DMS53 treated with DMSO at 0.1 percent for 48 hours (cell line): ENCODE measurements at regions not wholly inside any gene's neighbourhood (a gene's known extent, or its start where the extent isn't known, plus 50 kb on each side); places are given as distances from the start of the nearest gene placed in this dataset.
"Not testable (repeated sequence)": the region's sequence is repeated elsewhere in the genome, so short reads cannot be mapped to it uniquely, and the experiment has no call there.

Experiments
- DNase-seq: peaks from one replicate; lab custom pipeline; 2025; ENCODE audit not compliant: unreplicated experiment; lab: John Stamatoyannopoulos, UW

DNA sequence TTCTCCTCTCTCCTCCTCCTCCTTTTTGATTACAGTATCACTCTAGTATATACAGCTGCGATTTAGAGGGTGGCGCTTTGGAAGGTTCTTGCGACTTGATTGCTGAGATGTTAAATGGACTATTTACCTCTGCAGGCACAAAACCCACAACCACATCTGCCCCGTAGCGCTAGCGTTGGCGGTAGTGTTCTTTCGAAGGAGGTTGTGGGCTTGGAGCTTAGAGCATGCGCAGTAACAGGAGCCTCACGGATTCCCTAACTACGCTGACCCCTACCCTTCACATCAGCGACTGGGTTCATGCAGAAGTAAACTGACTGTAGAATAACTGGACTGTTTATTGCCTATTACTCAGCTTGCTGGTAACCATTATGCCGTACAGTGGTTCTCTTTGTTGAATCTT is 58.0 kb downstream of the CGGBP1 start:
- no peak for DNase-seq

DNA sequence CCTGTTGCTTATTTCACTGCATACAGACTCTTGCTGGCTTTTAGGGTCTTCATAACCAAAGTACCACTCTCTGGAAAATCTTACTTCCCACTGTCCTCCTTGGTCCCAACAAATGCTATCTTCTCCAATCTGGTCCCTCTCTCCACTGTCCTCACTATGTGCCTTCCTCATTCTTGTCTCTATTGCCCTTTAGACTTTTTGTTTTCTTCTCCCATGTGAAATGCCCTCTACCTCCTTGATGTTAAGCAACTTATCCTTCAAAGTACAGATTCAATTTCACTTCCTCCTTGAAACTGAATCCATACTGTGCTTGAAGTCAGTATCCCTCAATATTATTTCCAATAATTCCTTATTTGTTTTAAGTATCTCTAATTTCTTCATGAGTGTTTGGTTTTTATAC is 60.8 kb downstream of the CGGBP1 start:
- no peak for DNase-seq

DNA sequence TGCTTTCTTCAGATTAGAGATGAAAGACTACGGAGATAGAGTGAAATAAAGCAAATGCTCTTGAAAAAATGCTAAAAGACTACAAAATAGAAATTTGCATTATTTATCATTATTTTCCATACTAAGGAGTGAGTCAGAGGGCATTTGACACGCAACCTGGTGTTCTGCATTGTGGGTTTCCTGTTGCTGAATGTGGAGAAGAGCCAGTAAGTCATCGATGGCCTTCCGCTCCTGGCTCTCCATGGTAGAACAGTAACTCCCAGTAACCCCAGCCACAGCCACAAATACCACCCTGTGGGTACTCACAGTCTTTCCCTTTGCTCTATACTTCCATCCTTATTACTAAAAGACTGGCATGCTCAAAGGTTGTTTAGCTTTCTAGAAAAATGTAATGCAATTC is 61.5 kb downstream of the CGGBP1 start:
- DNase-seq, result no peak

DNA sequence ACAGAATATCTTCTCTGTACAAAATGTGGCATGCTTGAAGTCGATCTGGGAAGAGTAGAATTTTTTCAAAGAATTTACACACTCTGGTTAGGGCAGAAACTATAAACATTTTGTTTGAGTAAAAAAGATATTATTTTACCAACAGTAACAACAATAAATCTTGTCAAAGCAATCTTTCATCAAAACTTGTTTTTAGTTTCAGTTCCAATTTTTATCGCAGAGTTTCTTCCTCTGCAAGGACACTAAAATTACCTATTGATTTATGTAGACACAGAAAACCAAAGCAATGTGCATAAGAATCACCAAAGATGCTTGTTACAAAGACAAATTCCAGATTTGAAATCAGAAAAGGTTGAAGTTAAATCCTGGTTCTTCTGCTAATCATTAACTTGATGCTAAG is 61.9 kb downstream of the CGGBP1 start:
- DNase-seq, result no peak

DNA sequence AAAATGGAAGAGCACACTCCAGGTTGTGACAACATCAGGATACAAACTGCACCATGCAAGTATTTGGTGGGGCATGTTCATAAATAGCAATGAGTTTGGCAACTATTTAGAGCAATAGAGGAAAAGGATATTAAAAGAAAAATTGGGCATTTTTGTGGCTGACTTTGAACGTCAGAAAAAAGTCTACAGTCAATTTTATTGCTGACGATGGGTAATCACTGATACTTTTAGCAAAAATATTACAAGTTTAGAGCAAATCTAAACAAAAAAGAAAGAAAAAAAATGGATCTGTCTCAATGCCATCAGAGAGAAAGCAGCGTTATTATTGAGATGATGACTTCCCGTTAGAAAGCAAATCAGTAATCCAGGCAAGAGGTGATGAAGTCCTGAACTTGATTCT is 65.2 kb downstream of the CGGBP1 start:
- DNase-seq, result no peak

DNA sequence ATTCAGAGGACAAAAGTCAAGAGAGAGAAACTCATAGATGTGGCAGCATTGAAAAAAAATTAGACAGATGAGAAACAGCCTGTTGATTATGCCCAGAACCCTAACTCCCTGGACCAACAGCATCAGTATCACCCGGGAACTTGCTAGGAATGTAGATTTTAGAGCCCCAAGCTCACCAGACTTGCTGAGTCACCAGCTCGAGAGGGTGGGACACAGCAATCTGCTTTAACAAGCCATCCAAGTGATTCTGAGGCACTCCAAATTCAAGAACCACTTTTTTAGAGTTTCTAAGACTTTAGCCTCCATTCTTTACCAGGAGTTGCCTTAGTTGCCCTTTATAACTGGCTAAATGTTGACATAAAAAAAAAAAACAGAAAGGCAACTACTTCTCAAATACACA is 70.9 kb downstream of the CGGBP1 start:
- no peak for DNase-seq

DNA sequence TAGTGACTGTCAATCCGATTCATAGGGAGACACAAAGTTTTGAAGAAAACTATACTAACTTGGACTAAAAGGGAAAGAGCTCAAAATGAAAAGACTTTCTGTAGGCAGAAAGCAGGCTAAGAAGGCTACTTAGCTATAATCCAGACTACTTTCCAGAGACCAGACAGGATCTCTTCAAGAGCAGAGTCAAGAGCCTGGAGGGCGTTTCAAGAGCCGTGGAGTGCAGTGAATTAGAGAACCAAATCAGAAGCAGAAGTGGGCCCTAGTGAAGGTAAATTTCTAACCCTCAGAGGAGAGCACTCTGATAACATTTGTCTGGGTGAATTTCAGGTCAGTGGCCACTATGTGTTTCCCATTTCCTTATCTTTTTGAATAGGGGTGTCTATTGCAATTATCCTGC is 76.4 kb downstream of the CGGBP1 start:
- DNase-seq, result no peak

DNA sequence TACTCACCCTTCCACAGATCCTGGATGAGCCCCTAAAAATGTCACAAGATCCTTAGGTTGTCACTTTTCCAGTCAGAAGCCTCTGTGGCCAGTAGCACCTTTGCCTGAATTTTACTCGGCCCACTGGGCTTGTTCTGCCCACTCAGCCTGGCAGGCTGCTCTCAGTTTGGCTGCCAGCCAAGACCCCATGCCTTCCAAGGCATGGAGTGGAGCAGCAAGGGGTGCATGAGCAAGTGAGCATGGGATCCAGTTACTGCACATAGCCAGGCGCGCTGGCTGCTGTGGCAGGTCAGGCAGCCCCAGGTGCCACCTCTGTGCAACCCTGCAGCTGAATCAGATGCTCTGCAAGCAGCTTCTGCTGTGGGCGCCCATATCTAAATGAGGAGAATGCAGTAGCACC is 79.3 kb downstream of the CGGBP1 start:
- DNase-seq, result no peak

DNA sequence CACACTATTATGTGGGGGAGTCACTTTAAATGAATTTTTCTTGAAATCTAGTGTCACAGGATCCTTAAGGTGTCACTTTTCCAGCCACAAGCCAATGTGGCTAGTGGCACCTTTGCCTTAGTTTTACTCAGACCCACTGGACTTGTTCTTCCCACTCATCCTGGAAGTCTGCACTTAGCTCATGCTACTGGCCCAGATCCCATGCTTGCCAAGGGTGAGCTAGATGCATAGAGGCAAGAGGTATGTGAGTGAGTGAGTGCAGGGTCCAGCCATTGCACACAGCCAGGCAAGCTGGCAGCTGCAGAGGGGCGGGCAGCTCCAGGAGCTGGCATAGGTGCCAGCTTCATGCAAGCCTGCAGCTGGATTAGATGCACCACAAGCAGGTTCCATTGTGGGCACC is 81.0 kb downstream of the CGGBP1 start:
- DNase-seq, result no peak

DNA sequence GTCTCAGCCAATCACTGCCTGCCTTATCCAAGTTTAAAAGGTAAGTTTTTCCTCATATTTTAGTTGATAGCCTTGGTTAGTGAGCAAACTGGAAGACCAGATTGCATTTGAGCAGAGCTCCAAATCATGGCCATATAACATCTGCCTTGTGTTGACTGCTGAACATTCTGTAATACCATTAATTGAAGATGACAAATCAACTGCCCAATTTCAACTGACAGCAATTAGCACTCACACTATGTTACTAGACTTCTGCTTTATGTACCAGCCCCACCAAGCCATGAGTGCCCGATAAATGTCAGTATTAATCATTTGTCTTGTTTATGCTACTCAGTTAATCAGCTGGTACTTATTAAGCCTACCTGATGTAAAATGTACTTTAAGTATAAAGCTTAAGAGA is 83.1 kb downstream of the CGGBP1 start:
- no peak for DNase-seq

DNA sequence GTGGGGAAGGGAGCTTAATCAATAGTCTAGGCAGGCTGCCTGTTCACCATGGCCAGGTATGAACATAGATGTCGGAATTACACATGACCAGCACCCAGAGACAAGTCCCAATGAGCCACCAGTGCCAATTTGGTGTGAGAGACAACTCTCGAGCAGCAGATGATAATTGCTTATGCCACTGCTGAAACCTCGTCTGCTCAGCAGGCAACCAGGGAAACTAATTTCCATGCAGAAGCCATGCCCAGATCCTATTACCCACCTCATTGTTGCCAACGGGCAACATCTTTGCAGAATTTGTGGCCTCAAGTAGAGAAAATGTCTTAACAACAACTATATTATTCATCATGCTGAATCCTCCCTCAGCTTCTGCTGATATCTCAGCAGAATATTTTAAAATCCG is 84.9 kb downstream of the CGGBP1 start:
- no peak for DNase-seq

DNA sequence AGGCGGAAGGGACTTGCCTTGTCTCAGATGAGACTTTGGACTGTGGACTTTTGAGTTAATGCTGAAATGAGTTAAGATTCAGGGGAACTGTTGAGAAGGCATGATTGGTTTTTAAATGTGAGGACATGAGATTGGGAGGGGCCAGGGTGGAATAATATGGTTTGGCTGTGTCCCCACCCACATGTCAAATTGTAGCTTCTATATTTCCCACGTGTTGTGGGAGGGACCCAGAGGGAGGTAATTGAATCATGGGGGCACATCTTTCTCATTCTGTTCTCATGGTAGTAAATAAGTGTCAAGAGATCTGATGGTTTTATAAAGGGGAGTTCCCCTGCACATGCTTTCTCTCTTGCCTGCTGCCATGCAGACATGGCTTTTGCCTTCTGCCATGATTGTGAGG is 89.2 kb downstream of the CGGBP1 start:
- DNase-seq, result no peak

DNA sequence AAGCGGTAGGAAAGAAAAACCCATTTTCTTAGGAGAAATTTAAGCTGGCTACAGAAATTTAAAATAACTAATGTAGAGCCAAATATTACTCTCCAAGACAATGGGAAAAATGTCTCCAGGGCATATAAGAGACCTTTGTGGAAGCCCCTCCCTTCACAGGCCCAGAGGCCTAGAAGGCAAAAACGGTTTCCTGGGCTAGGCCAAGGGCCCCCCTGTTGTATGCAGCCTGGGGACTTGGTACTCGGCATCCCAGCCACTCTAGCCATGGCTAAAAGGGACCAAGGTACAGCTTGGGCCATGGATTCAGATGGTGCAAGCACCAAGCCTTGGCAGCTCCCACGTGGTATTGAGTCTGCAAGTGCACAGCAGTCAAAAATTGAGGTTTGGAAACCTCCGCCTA is 90.1 kb downstream of the CGGBP1 start:
- DNase-seq, result no peak

DNA sequence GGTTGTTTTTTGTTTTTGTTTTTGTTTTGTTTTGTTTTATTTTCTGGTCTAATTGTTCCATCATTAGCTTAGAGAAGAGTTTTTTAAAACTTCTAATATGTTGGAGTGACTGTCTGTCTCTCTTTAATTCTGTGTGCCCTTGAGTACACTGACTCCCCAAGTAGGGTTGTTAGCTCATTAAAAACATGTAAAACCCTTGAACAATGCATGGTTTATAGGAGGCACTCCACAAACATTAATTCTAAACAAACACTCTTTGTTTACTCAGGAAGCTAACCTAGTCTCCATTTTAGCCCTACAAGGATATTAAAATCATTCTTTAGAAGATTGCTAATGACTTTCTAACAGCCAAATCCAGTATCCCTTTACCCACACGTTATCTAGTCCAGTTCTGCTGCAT is 100.5 kb downstream of the CGGBP1 start:
- DNase-seq, result no peak

DNA sequence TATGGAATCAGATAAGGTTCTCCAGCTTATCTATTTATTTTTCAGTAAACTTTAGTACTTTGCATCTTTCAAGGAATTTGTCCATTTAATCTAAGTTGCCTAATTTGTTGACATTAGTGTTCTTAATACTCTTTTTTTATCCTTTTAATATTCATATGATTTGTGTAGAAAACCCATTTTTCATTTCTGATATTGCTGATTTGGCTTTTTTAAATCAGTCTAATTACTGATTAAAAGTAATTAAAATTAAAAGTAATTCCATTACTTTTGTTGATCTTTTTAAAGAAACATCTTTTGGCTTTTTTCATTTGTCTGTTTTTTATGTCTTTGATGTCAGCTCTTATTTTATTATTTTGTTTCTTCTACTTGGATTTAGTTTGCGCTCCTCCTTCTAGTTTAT is 101.2 kb downstream of the CGGBP1 start:
- no peak for DNase-seq

DNA sequence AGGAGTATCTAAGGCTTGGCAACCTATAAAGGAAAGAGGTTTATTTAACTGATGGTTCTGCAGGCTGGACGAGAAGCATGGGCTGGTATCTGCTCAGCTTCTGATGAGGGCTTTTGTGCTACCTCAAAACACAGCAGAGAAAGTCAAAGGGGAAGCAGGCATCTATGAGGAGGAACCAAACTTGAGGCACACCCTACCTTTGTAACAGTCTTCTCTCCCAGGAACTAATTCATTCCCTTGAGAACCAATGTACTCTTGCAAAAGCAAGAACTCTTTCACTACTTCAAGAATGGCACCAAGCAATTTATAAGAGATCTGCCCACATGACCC is 109.0 kb downstream of the CGGBP1 start:
- no peak for DNase-seq

DNA sequence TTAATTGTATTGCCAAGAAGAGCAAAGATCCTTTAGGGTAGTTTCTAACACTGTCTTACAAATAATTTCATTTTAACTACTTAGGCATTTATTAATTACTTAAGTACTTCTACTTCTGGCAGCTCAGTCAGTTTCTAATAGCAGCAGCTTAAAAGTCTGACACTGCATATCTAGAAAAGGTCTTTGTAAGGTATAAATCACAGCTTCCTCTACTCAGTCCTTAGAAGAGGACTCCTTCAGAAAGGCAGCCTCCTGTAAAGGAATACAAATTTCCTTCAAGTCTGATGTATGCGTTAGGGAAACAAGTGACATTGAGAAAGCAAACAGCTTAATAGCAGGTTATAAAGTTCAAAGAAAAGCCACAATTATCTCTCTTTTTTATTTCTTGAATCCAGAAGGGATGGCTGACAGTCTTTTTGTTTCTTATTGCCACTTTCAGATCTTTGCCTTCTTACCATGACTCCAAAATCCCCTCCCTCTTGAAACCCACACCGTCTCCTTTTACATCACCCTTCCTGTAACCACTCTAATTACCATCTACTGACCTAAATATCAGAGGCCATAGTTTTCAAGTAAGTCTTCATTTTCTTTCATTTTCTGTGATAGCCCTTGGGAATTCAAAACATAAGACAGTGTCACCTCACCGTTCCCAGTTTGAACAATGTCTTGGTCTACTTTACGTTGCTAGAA is 109.5 kb downstream of the CGGBP1 start:
- no peak for DNase-seq

DNA sequence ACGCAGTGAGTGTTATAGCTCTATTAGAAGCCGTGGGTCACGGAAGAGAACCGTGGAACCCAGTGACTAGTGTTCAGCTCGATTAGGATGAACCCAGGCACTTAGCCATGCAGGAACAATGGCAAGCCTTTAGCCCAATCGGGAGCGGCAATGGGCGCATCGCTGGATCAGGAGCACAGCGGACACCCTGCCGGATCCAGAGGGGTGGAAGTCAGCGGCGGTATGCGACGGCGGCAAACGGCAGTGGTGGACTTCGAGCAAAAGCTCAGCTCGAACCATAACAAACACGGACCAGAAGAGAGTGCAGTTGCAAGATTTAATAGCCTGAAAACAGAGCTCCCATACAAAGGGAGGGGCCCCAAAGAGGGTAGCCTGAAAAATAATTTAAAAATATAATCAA is 112.8 kb downstream of the CGGBP1 start:
- DNase-seq, result not testable (repeated sequence)

DNA sequence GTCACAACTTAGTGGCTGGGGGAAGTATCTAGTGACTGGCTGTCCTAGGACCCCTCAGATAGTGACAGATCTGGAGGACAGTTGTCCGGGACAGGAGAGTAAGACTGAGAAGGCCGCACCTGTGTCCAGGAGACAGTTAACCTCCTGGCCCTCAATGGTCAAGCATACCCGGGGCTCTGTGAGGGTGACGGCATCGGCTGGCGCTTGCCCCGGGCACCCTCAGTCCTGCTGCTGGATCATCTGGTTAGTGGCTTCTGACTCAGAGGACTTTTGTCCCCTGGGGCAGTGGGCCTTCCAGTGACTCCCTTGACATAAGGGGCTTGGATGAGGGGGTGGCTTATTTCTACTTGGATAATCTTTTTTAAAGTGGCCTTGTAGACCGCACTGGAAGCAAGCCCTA is 116.5 kb downstream of the CGGBP1 start:
- not testable (repeated sequence) for DNase-seq

DNA sequence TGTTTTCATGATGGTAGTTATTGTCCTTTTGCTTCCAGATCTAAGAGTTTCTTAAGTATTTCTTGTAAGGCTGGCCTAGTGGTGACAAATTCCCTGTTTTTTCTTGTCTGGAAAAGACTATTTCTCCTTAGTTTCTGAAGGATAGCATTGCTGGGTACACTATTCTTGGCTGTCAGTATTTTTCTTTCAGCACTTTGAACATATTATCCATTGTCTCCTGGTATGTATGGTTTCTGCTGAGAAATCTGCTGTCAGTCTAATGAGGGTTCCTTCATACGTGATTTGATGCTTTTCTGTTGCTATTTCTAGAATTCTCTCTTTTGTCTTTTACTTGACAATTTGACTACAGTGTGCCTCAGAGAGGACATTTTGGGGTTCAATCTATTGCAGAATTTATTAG is 134.3 kb downstream of the CGGBP1 start:
- no peak for DNase-seq

DNA sequence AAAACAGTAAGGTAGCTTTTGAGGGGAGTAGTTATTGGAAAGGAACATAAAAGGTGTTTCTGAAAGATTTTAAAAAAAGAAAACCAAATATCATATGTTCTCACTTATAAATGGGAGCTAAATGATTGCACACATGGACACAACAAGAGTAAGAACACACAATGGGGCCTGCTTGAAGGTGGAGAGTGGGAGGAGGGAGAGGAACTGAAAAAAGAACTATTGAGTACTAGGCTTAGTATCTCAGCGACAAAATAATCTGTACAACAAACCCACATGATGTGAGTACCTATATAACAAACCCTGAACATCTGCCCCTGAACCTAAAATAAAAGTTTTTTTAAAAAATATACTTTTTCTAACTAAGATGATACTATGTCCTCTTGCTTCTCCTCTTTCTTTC is 138.3 kb downstream of the CGGBP1 start:
- DNase-seq, result no peak

DNA sequence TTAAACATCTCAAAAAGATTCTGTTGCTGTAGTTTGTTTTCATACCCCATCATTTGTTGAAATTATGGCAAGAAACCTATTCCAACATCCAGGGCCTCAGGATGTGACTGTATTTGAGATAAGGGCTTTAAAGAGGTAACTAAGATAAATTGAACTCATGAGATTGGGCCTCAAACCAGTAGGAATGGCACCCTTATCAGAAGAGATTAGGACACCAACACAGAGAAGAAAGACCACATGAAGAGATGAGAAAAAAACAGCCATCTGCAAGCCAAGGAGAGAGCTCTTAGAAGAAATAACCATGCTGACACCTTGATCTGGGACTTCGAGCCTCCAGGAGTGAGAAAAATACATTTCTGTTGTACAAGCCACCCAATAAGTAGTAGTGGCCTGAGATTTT is 157.7 kb downstream of the CGGBP1 start:
- DNase-seq, result no peak

DNA sequence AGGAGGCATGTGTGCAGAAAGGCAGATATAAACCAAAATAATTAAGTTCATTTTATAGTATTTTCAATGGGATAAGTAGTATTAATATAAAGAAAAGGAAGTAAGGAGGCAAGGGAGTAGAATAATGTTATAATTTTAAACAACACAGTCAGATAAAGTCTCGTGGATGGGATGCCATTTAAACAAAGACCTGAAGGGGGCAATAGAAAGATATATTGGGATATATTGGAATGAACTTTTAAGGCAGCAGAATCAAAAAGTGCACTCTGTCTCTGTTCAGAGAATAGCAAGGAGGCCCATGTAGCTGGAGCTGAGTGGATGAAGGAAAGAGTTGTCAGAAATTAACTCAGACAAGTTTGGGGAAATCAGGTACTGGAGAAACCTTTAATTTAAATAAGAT is 158.7 kb downstream of the CGGBP1 start:
- no peak for DNase-seq

DNA sequence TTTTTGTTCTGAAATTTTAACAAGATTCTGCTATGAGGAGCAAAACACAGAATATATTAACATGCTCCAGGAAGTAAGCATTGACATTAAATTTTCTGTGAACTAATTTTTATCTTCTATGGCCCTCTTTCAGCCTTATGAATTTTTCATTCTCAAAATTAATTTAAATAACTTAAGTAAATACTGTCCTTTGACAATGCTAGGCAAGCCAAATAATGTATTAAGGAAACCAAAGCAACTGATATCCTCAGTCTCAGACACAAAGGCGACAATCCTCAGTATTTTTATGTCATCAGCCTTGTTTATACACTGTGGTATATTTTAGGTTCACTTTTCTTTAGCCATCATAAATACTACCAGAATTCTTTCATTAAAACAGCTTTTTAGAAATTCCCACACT is 159.8 kb downstream of the CGGBP1 start:
- no peak for DNase-seq
